ENCODE measurements at regions not wholly inside any gene's neighbourhood (a gene's known extent, or its start where the extent isn't known, plus 50 kb on each side); places are given as distances from the start of the nearest gene placed in this dataset.
"Not testable (repeated sequence)": the region's sequence is repeated elsewhere in the genome, so short reads cannot be mapped to it uniquely, and the experiment has no call there.

- DNase-seq, result no peak
- H3K4me3 ChIP-seq (ENCODE audit: insufficient read depth, low read depth, low read length), result no peak overlapping the region
- no peaks in the 10 kb centered on the region for H3K36me3 ChIP-seq (replicated peaks; ENCODE audit: control insufficient read depth, insufficient read depth, low read length)
- no peaks in the 10 kb centered on the region for H3K27me3 ChIP-seq (ENCODE audit: control insufficient read depth, insufficient read depth, low read length)
These were observed 456.2 kb downstream of the FAT4 start for GRCh38 chr4:125770814-125771398.

GRCh38 chr4:125772680-125773079 lies 457.9 kb downstream of the FAT4 start:
- no peak overlapping the region for H3K4me3 ChIP-seq (ENCODE audit: insufficient read depth, low read depth, low read length)

GRCh38 chr4:125773502-125773901 lies 458.7 kb downstream of the FAT4 start:
- H3K4me3 ChIP-seq (ENCODE audit: insufficient read depth, low read depth, low read length), result no peak overlapping the region
- DNase-seq, result no peak
- no peaks in the 10 kb centered on the region for H3K36me3 ChIP-seq (replicated peaks; ENCODE audit: control insufficient read depth, insufficient read depth, low read length)
- H3K27me3 ChIP-seq (ENCODE audit: control insufficient read depth, insufficient read depth, low read length), result no peaks in the 10 kb centered on the region

More at GRCh38 chr4:125772680-125773079, 457.9 kb downstream of the FAT4 start:
- no peak for DNase-seq
- Histone ChIP-seq H3K27me3 (ENCODE audit: control insufficient read depth, insufficient read depth, low read length) (no peaks in the 10 kb centered on the region), H3K36me3 (replicated peaks; ENCODE audit: control insufficient read depth, insufficient read depth, low read length) (no peaks in the 10 kb centered on the region)

GRCh38 chr4:125773931-125774330 lies 459.2 kb downstream of the FAT4 start:
- no peaks in the 10 kb centered on the region for H3K27me3 ChIP-seq (ENCODE audit: control insufficient read depth, insufficient read depth, low read length)
- no peak overlapping the region for H3K4me3 ChIP-seq (ENCODE audit: insufficient read depth, low read depth, low read length)
- H3K36me3 ChIP-seq (replicated peaks; ENCODE audit: control insufficient read depth, insufficient read depth, low read length), result no peaks in the 10 kb centered on the region
- DNase-seq, result no peak

GRCh38 chr4:125776146-125776545 lies 461.4 kb downstream of the FAT4 start:
- no peak overlapping the region for H3K4me3 ChIP-seq (ENCODE audit: insufficient read depth, low read depth, low read length)
- H3K27me3 ChIP-seq (ENCODE audit: control insufficient read depth, insufficient read depth, low read length), result no peaks in the 10 kb centered on the region
- DNase-seq, result no peak
- H3K36me3 ChIP-seq (replicated peaks; ENCODE audit: control insufficient read depth, insufficient read depth, low read length), result no peaks in the 10 kb centered on the region

GRCh38 chr4:125780164-125780563 lies 465.4 kb downstream of the FAT4 start:
- no peaks in the 10 kb centered on the region for H3K36me3 ChIP-seq (replicated peaks; ENCODE audit: control insufficient read depth, insufficient read depth, low read length)
- H3K4me3 ChIP-seq (ENCODE audit: insufficient read depth, low read depth, low read length), result no peak overlapping the region
- no peak for DNase-seq
- H3K27me3 ChIP-seq (ENCODE audit: control insufficient read depth, insufficient read depth, low read length), result no peaks in the 10 kb centered on the region

- Histone ChIP-seq H3K4me3 (ENCODE audit: insufficient read depth, low read depth, low read length) (no peak overlapping the region), H3K36me3 (replicated peaks; ENCODE audit: control insufficient read depth, insufficient read depth, low read length) (no peaks in the 10 kb centered on the region), H3K27me3 (ENCODE audit: control insufficient read depth, insufficient read depth, low read length) (no peaks in the 10 kb centered on the region)
- DNase-seq, result no peak
These were observed 466.0 kb downstream of the FAT4 start for GRCh38 chr4:125780747-125781146.

GRCh38 chr4:125781651-125782050 lies 466.9 kb downstream of the FAT4 start:
- no peak for DNase-seq
- Histone ChIP-seq H3K36me3 (replicated peaks; ENCODE audit: control insufficient read depth, insufficient read depth, low read length) (no peaks in the 10 kb centered on the region), H3K4me3 (ENCODE audit: insufficient read depth, low read depth, low read length) (no peak overlapping the region), H3K27me3 (ENCODE audit: control insufficient read depth, insufficient read depth, low read length) (no peaks in the 10 kb centered on the region)

- Histone ChIP-seq H3K36me3 (replicated peaks; ENCODE audit: control insufficient read depth, insufficient read depth, low read length) (no peaks in the 10 kb centered on the region), H3K4me3 (ENCODE audit: insufficient read depth, low read depth, low read length) (no peak overlapping the region), H3K27me3 (ENCODE audit: control insufficient read depth, insufficient read depth, low read length) (no peaks in the 10 kb centered on the region)
- DNase-seq, result no peak
These were observed 470.0 kb downstream of the FAT4 start for GRCh38 chr4:125784741-125785140.

GRCh38 chr4:125787707-125788106 lies 473.0 kb downstream of the FAT4 start:
- Histone ChIP-seq H3K36me3 (replicated peaks; ENCODE audit: control insufficient read depth, insufficient read depth, low read length) (no peaks in the 10 kb centered on the region), H3K4me3 (ENCODE audit: insufficient read depth, low read depth, low read length) (no peak overlapping the region), H3K27me3 (ENCODE audit: control insufficient read depth, insufficient read depth, low read length) (no peaks in the 10 kb centered on the region)
- no peak for DNase-seq

GRCh38 chr4:125789023-125789422 lies 474.3 kb downstream of the FAT4 start:
- DNase-seq, result no peak
- no peaks in the 10 kb centered on the region for H3K27me3 ChIP-seq (ENCODE audit: control insufficient read depth, insufficient read depth, low read length)
- H3K36me3 ChIP-seq (replicated peaks; ENCODE audit: control insufficient read depth, insufficient read depth, low read length), result no peaks in the 10 kb centered on the region
- H3K4me3 ChIP-seq (ENCODE audit: insufficient read depth, low read depth, low read length), result no peak overlapping the region

- DNase-seq, result no peak
- Histone ChIP-seq H3K36me3 (replicated peaks; ENCODE audit: control insufficient read depth, insufficient read depth, low read length) (no peaks in the 10 kb centered on the region), H3K4me3 (ENCODE audit: insufficient read depth, low read depth, low read length) (no peak overlapping the region), H3K27me3 (ENCODE audit: control insufficient read depth, insufficient read depth, low read length) (no peaks in the 10 kb centered on the region)
These were observed 477.1 kb downstream of the FAT4 start for GRCh38 chr4:125791896-125792295.

- Histone ChIP-seq H3K27me3 (ENCODE audit: control insufficient read depth, insufficient read depth, low read length) (no peaks in the 10 kb centered on the region), H3K4me3 (ENCODE audit: insufficient read depth, low read depth, low read length) (no peak overlapping the region), H3K36me3 (replicated peaks; ENCODE audit: control insufficient read depth, insufficient read depth, low read length) (no peaks in the 10 kb centered on the region)
- no peak for DNase-seq
These were observed 480.2 kb downstream of the FAT4 start for GRCh38 chr4:125794989-125795388.

- Histone ChIP-seq H3K4me3 (ENCODE audit: insufficient read depth, low read depth, low read length) (no peak overlapping the region), H3K36me3 (replicated peaks; ENCODE audit: control insufficient read depth, insufficient read depth, low read length) (no peaks in the 10 kb centered on the region), H3K27me3 (ENCODE audit: control insufficient read depth, insufficient read depth, low read length) (no peaks in the 10 kb centered on the region)
- DNase-seq, result no peak
These were observed 481.4 kb downstream of the FAT4 start for GRCh38 chr4:125796138-125796537.

- not testable (repeated sequence) for H3K36me3 ChIP-seq (replicated peaks; ENCODE audit: control insufficient read depth, insufficient read depth, low read length); H3K4me3 ChIP-seq (ENCODE audit: insufficient read depth, low read depth, low read length); DNase-seq; H3K27me3 ChIP-seq (ENCODE audit: control insufficient read depth, insufficient read depth, low read length)
These were observed 482.9 kb downstream of the FAT4 start for GRCh38 chr4:125797621-125798020.

- no peak for DNase-seq
- Histone ChIP-seq H3K27me3 (ENCODE audit: control insufficient read depth, insufficient read depth, low read length) (no peaks in the 10 kb centered on the region), H3K4me3 (ENCODE audit: insufficient read depth, low read depth, low read length) (no peak overlapping the region), H3K36me3 (replicated peaks; ENCODE audit: control insufficient read depth, insufficient read depth, low read length) (no peaks in the 10 kb centered on the region)
These were observed 486.6 kb downstream of the FAT4 start for GRCh38 chr4:125801373-125801772.

Measured in H7 (cell line).